Skeletal muscle satellite cell (primary cell): ENCODE measurements at regions not wholly inside any gene's neighbourhood (a gene's known extent, or its start where the extent isn't known, plus 50 kb on each side); places are given as distances from the start of the nearest gene placed in this dataset. TPM values are rescaled to one million over a fixed set of nuclear protein-coding genes. Genes with fewer than 3 reads are reported as not detected.

Experiments used
- H3K27me3 ChIP-seq: 2 replicates; pipeline ENCODE4 v1.7.0; 2013; ENCODE audit warnings: low read length; ENCODE audit not compliant: control insufficient read depth, insufficient read depth
- H3K36me3 ChIP-seq: 2 replicates; pipeline ENCODE4 v1.7.0; 2013; ENCODE audit warnings: mild to moderate bottlenecking, control low read depth, low read length; ENCODE audit not compliant: insufficient read depth
- H3K4me1 ChIP-seq: 2 replicates; pipeline ENCODE4 v1.7.0; 2013; ENCODE audit warnings: low read length; ENCODE audit not compliant: control insufficient read depth, insufficient read depth
- H3K4me2 ChIP-seq: 2 replicates; pipeline ENCODE4 v1.7.0; 2013; ENCODE audit warnings: mild to moderate bottlenecking, low read length
- H3K4me3 ChIP-seq: 2 replicates; pipeline ENCODE4 v1.7.0; 2013; ENCODE audit warnings: low read length
- H3K9ac ChIP-seq: 2 replicates; pipeline ENCODE4 v1.7.0; 2013; ENCODE audit warnings: mild to moderate bottlenecking, low read depth, low read length, moderate library complexity
- H3K9me3 ChIP-seq: replicated peaks from 2 replicates; pipeline ENCODE4 v1.7.0; 2013; ENCODE audit warnings: mild to moderate bottlenecking, control low read depth, low read length
- small RNA-seq: library from RNA; depleted of rRNA; stranded (forward); fragments of <200 nt; gene quantifications from one replicate; pipeline ENCODE3, GENCODE V24; 2012

DNA sequence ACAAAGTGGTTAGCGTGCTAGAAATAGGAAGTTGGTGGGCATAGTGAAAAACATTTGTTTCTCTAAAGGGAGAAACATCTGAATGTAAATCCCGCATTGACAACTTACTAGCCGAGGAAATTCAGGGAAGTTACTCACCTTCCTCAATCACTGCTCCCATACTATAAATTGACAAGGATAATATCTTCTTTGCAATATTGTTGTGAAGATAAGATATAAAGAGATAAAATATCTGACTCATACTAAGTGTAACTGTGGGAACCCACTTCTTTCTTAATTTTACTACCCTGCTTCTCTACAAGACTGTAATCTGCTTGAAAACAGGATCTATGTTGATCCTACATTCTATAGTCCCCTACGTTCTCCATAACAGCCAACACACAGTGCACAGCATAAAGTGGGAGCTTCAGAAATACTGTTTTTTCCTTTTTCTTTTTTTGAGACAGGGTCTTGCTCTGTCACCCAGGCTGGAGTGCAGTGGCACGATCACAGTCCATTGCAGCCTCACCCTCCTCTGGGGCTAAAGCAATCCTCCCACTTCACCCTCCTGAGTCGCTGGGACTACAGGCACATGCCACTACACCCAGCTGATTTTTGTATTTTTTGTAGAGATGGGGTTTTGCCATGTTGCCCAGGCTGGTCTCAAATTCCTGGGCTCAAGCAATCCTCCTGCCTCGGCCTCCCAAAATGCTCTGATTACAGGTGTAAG is 57.4 kb upstream of the C1orf21 start:
- Histone ChIP-seq H3K27me3 (peaks cover 3% of the 10 kb centered on the region), H3K9ac (no peak overlapping the region), H3K4me3 (no peak overlapping the region), H3K4me1 (no peaks in the 10 kb centered on the region), H3K4me2 (no peak overlapping the region), H3K36me3 (no peaks in the 10 kb centered on the region), H3K9me3 (no peaks in the 10 kb centered on the region)

DNA sequence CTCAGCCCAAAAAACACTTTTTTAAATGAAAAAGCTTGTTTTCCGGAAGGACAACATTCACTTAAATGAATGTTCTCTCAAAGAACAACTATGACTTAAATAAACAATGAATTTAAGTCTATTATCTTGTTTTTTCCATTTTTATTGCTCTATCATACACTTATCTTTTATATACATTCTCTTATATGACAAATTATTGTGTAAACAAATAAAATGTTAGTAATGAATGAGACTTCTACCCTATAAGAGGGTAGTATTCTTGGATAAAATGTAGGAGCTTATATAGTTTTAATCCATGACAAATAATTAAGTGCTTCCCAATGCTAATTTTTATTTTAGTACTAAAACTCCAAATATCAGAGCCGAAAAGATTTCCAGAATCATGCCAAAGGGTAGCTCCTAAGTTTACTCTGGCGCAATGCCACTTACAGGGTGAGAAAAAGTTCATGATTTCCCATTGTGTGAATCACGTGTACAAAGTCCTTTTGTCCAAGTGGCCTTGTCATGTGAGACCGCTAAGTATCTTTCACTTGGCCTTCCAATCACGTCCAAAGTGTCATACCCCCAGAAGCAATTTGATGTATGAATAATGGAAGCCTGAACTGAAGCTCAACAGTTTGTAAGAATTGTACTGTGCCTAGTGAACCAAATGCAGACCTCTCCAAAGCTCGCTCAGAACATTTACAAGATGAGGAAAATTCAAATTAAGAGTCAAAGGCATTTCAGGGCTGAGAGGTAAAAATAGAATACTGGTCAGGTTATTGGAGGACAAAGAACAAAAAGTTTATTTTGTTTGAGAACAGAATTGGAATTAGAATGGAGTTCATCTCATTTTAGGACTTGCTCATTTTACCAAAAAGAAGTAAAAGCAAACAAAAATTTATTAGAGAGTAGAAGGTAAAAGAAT is 56.6 kb upstream of the C1orf21 start:
- Histone ChIP-seq H3K27me3 (peaks cover 3% of the 10 kb centered on the region), H3K9me3 (no peaks in the 10 kb centered on the region), H3K36me3 (no peaks in the 10 kb centered on the region), H3K9ac (no peak overlapping the region), H3K4me1 (no peaks in the 10 kb centered on the region), H3K4me2 (no peak overlapping the region), H3K4me3 (no peak overlapping the region)

DNA sequence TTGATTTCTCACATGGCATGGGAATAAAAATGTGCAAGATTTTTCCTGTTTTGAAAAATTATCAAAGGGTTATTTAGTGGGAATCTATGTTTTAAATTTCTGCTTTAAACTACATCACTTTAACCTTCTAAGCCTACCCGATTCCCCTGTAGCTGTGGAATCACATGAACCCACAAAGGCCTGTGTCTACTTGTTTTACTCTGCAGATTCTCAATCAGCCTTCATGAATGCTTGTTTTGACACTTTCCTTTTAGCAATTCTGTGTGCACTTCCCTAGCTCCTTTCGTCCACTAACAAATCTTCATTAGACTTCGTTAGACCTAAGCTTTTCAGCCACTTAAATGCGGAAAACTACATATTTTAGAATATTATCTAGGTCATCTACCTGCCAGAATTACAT is 56.0 kb upstream of the C1orf21 start:
- H3K4me1 ChIP-seq: no peaks in the 10 kb centered on the region
- no peak overlapping the region for H3K4me3 ChIP-seq
- H3K4me2 ChIP-seq: no peak overlapping the region
- H3K9ac ChIP-seq: no peak overlapping the region
- H3K9me3 ChIP-seq: no peaks in the 10 kb centered on the region
- H3K36me3 ChIP-seq: no peaks in the 10 kb centered on the region
- peaks cover 3% of the 10 kb centered on the region for H3K27me3 ChIP-seq

Small RNA genes lying in the stretch of these regions (small RNA-seq; reads per million reads assigned to genes)
- gene RF00019: not detected
